GM18909 (cell line): ENCODE measurements at regions not wholly inside any gene's neighbourhood (a gene's known extent, or its start where the extent isn't known, plus 50 kb on each side); places are given as distances from the start of the nearest gene placed in this dataset.

ENCODE experiments used
- ATAC-seq: cut with Tn5 transposase; IDR thresholded peaks from one replicate; pipeline ENCODE4 v1.9.1; 2021; ENCODE audit warnings: mild to moderate bottlenecking; ENCODE audit not compliant: unreplicated experiment, poor library complexity

DNA sequence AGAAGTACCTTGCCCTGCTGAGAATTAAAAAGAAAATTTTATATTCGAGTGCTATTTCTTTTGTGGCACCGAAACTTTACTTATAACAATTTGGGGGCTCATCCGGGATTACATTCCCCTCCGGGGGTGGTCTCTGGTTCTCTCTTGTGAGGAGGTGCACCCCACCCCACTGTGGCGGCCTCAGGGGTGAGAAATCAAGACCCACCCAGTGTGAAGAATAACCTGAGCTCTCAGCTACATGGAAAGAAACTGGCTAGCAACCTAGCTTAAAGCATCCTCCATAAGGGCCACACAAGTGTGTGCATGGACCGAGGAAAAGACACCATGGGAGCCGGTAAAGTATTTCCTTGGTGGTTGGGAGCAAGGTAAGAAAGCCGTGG is 50.9 kb upstream of the ANKRD10 start:
- ATAC-seq, result no peak

DNA sequence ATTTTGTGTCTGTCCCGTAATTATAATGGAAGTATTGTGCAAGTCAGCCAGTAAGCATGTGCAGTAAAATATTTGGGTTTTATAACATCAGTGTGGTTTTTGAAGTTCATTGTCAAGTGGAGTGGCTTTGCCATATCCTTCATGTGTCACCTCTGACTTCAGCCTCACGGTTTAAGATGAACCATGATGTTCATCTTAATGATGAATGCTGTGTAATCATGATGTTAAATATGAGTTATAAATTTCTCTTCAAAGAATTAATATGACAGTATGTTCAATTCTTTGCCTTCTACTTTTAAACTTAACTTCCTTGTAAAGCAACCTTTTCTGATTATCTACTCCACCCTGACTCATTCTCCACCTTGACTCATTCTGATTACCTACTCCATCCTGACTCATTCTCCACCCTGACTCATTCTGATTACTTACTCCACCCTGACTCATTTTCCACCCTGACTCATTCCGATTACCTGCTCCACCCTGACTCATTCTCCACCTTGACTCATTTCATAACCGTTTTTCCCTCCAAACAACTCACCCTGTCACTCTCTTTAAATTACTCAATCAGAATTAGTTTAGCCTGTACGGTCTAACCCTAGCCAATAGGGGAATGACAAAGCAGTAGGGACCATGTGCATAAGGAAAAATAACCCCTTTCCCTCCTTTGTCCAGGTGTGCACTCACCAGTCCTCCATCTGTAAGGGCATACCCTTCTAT is 50.3 kb upstream of the ANKRD10 start:
- peak; percentile 91 for ATAC-seq
